GM12878 (cell line): ENCODE measurements at regions not wholly inside any gene's neighbourhood (a gene's known extent, or its start where the extent isn't known, plus 50 kb on each side); places are given as distances from the start of the nearest gene placed in this dataset.

ENCODE experiments used
- ATAC-seq: fragments of 200-7000 bp; cut with Tn5 transposase; 3 replicates; pipeline ENCODE4 v1.9.1; 2020; ENCODE audit warnings: mild to moderate bottlenecking, moderate library complexity
- BruUV-seq: library from RNA; stranded (reverse); fragments of 400-500 nt; replicated peaks from 2 replicates; lab custom pipeline; 2021; lab: Mats Ljungman, UMichigan
- CTCF ChIA-PET: fragments of 300-600 bp; sonication (Branson Sonifier 250); formaldehyde crosslinking; extraction: SDS; loops from one replicate; lab custom pipeline; 2021; ENCODE audit warnings: inconsistent platforms; lab: Yijun Ruan, JAX
- POLR2A ChIA-PET: fragments of 350-600 bp; formaldehyde crosslinking; extraction: SDS; loops from one replicate; lab custom pipeline; 2021; ENCODE audit warnings: inconsistent platforms; lab: Charles Lee
- RAD21 ChIA-PET: fragments of 300-600 bp; sonication (Branson Sonifier 250); formaldehyde crosslinking; loops from one replicate; lab custom pipeline; 2023; ENCODE audit warnings: antibody characterized with exemption; ENCODE audit not compliant: unreplicated experiment; lab: Charles Lee
- SMC1A ChIA-PET: fragments of 300-600 bp; sonication (Branson Sonifier 250); formaldehyde crosslinking; loops from one replicate; lab custom pipeline; 2023; ENCODE audit not compliant: unreplicated experiment, uncharacterized antibody; lab: Charles Lee
- DNase-seq: peaks from one replicate; pipeline ENCODE4 v3.0.0-alpha.2; 2011; ENCODE audit warnings: low read depth, low spot score
- FAIRE-seq: peaks from 3 replicates; lab custom pipeline; 2011; peaks lifted over from hg19 to GRCh38; lab: Jason Lieb, UNC
- H2AFZ ChIP-seq: 2 replicates; pipeline ENCODE4 v1.6.0; 2011; ENCODE audit warnings: low read depth, low read length, control low read depth; ENCODE audit not compliant: control insufficient read depth
- H3K27ac ChIP-seq: 2 replicates; pipeline ENCODE4 v1.5.1; 2011; ENCODE audit warnings: control low read depth; ENCODE audit not compliant: control insufficient read depth, insufficient read depth
- H3K27me3 ChIP-seq, 2 experiments: replicated peaks in 1 of 2; 2 replicates each; pipeline versions ENCODE4 v1.6.0 to v1.6.1; 2011; ENCODE audit warnings: low read length in 1 of 2; ENCODE audit not compliant: control insufficient read depth in 2 of 2, insufficient read depth in 2 of 2
- H3K36me3 ChIP-seq, 2 experiments: 2 replicates each; pipeline ENCODE4 v1.5.1; 2011; ENCODE audit warnings: low read length in 1 of 2; ENCODE audit not compliant: control insufficient read depth in 2 of 2, insufficient read depth in 2 of 2
- H3K4me1 ChIP-seq: 2 replicates; pipeline ENCODE4 v1.6.1; 2011; ENCODE audit warnings: mild to moderate bottlenecking, low read length, moderate library complexity, mixed read lengths; ENCODE audit not compliant: control insufficient read depth, insufficient read depth
- H3K4me2 ChIP-seq: 2 replicates; pipeline ENCODE4 v1.6.0; 2011; ENCODE audit warnings: control low read depth; ENCODE audit not compliant: control insufficient read depth, insufficient read depth
- H3K4me3 ChIP-seq: fragments of 200-600 bp; sonication (generic); 2 replicates; pipeline ENCODE4 v1.5.1; 2016
- H3K79me2 ChIP-seq: 2 replicates; pipeline ENCODE4 v1.6.0; 2011; ENCODE audit warnings: low read length; ENCODE audit not compliant: control insufficient read depth, insufficient read depth
- H3K9ac ChIP-seq: 2 replicates; pipeline ENCODE4 v1.8.0; 2011; ENCODE audit warnings: low read length, control low read depth, mixed read lengths; ENCODE audit not compliant: control insufficient read depth, insufficient read depth
- H3K9me3 ChIP-seq: replicated peaks from 3 replicates; pipeline ENCODE4 v1.5.1; 2011; ENCODE audit warnings: mild to moderate bottlenecking, low read length; ENCODE audit not compliant: control insufficient read depth, insufficient read depth
- H4K20me1 ChIP-seq: 2 replicates; pipeline ENCODE4 v1.6.0; 2011; ENCODE audit not compliant: control insufficient read depth, insufficient read depth
- BCLAF1 ChIP-seq: fragments of 450-650 bp; IDR thresholded peaks from 2 replicates; pipeline ENCODE4 v1.6.1; 2017; ENCODE audit warnings: antibody characterized with exemption, mild to moderate bottlenecking, moderate library complexity
- CEBPZ ChIP-seq: fragments of 150-350 bp; IDR thresholded peaks from 2 replicates; pipeline ENCODE4 v1.6.1; 2016; ENCODE audit warnings: low read depth, low read length
- EP300 ChIP-seq, 2 experiments: fragments of 150-350 bp in 1 of 2; IDR thresholded peaks; 2 replicates each; pipeline ENCODE4 v1.6.1; 2011 to 2012; ENCODE audit warnings: low read depth in 2 of 2, low read length in 2 of 2, borderline replicate concordance in 1 of 2, improper control_type of control experiment in 1 of 2, inconsistent platforms in 1 of 2; ENCODE audit not compliant: control insufficient read depth in 1 of 2
- FOS ChIP-seq: IDR thresholded peaks from 3 replicates; pipeline ENCODE4 v1.6.1; 2011; ENCODE audit warnings: borderline replicate concordance; ENCODE audit not compliant: insufficient read length; ENCODE audit errors: extremely low read depth
- GATAD2B ChIP-seq: fragments of 450-650 bp; conservative IDR thresholded peaks from 2 replicates; pipeline ENCODE4 v1.6.1; 2017; ENCODE audit warnings: low read depth, mild to moderate bottlenecking, moderate library complexity
- HSF1 ChIP-seq: fragments of 150-350 bp; IDR thresholded peaks from 2 replicates; pipeline ENCODE4 v1.6.1; 2014; ENCODE audit warnings: mild to moderate bottlenecking, low read depth, low read length
- JUNB ChIP-seq: IDR thresholded peaks from 2 replicates; pipeline ENCODE4 v1.6.1; 2016; ENCODE audit warnings: antibody characterized with exemption, mild to moderate bottlenecking
- MEF2B ChIP-seq: fragments of 450-650 bp; IDR thresholded peaks from 2 replicates; pipeline ENCODE4 v1.6.1; 2018; ENCODE audit warnings: mild to moderate bottlenecking, moderate library complexity; ENCODE audit not compliant: partially characterized antibody, poor library complexity, severe bottlenecking
- MTA3 ChIP-seq: IDR thresholded peaks from 2 replicates; pipeline ENCODE4 v1.6.1; 2012; ENCODE audit warnings: low read length, inconsistent platforms, borderline replicate concordance
- NFYB ChIP-seq: IDR thresholded peaks from 2 replicates; pipeline ENCODE4 v1.6.1; 2011; ENCODE audit warnings: low read depth, mild to moderate bottlenecking, low read length, improper control_type of control experiment, moderate library complexity; ENCODE audit not compliant: insufficient read depth
- PAX5 ChIP-seq: IDR thresholded peaks from 2 replicates; pipeline ENCODE4 v1.6.1; 2011; ENCODE audit warnings: low read depth, low read length, borderline replicate concordance
- POLR2AphosphoS2 ChIP-seq: IDR thresholded peaks from 2 replicates; pipeline ENCODE4 v1.6.1; 2011; ENCODE audit warnings: low read depth, mild to moderate bottlenecking, low read length, improper control_type of control experiment, moderate library complexity
- TAF1 ChIP-seq: IDR thresholded peaks from 2 replicates; pipeline ENCODE4 v1.6.1; 2011; ENCODE audit warnings: mild to moderate bottlenecking, low read depth, low read length, borderline replicate concordance
- TCF12 ChIP-seq: IDR thresholded peaks from 2 replicates; pipeline ENCODE4 v1.6.1; 2011; ENCODE audit warnings: low read depth, mild to moderate bottlenecking, low read length
- ZNF384 ChIP-seq: IDR thresholded peaks from 2 replicates; pipeline ENCODE4 v1.6.1; 2012; ENCODE audit warnings: low read depth, mild to moderate bottlenecking, low read length, improper control_type of control experiment, borderline replicate concordance
- ZSCAN29 ChIP-seq: fragments of 450-650 bp; IDR thresholded peaks from 2 replicates; pipeline ENCODE4 v1.6.1; 2017; ENCODE audit warnings: mild to moderate bottlenecking, moderate library complexity
- WGBS: methylation state at CpG from one replicate; pipeline ENCODE4 v1.1.6; 2016; ENCODE audit warnings: low lambda C conversion rate; ENCODE audit not compliant: insufficient replicate concordance, insufficient coverage; ENCODE audit errors: missing lambda C conversion rate; 5-methylcytosine and 5-hydroxymethylcytosine counted together
- in situ Hi-C: fragments of 300-500 bp; cut with MboI; formaldehyde crosslinking; loops from 9 replicates; pipeline ENCODE4 v1.14.3; 2018; ENCODE audit warnings: mixed read lengths
- intact Hi-C: fragments of 100-400 bp; cut with micrococcal nuclease; formaldehyde crosslinking; loops from one replicate; pipeline ENCODE4 v1.14.2; 2022; ENCODE audit not compliant: unreplicated experiment

- H3K4me2 ChIP-seq, result no peak overlapping the region
Measured at GRCh38 chr16:9027070-9027799, 63.5 kb upstream of the USP7 start.

More at GRCh38 chr16:9027070-9027799, 63.5 kb upstream of the USP7 start:
- SMC1A ChIA-PET, result no interaction called here
- in situ Hi-C loops (no loop called here), intact Hi-C loops (no loop called here)
- BruUV-seq, result no TSS peak
- Histone ChIP-seq H4K20me1 (no peaks in the 10 kb centered on the region), H3K79me2 (no peaks in the 10 kb centered on the region), H3K36me3 (no peaks in the 10 kb centered on the region), H2AFZ (no peak overlapping the region), H3K9me3 (no peaks in the 10 kb centered on the region), H3K9ac (no peak overlapping the region), H3K27me3 (no peaks in the 10 kb centered on the region), H3K4me1 (no peaks in the 10 kb centered on the region), H3K27ac (no peak overlapping the region), H3K4me3 (no peak overlapping the region)
- POLR2A ChIA-PET, result interaction anchor here (0.6 kb wide), 1 partner anchor 318 kb away, joined by 3 read pairs; no protein-coding TSS in a partner anchor
- RAD21 ChIA-PET, result no interaction called here
- FAIRE-seq (no peak), DNase-seq (no peak), ATAC-seq (no peak)
- CTCF ChIA-PET, result no interaction called here
- 85% methylated on average over 13 of the region's 13 CpGs for WGBS
- TF ChIP-seq TCF12 (no peak), GATAD2B (no peak), FOS (no peak), ZSCAN29 (no peak), EP300 (IDR thresholded peaks at IDR 0.05; ENCODE audit: borderline replicate concordance in 1 of 2, control insufficient read depth in 1 of 2, low read depth in 2 of 2, low read length in 2 of 2) (no peak), JUNB (no peak), MTA3 (no peak), TAF1 (no peak), CEBPZ (no peak), POLR2AphosphoS2 (no peak), ZNF384 (no peak), PAX5 (no peak), NFYB (no peak), BCLAF1 (no peak), HSF1 (no peak), MEF2B (no peak)
